GM21360 (cell line): ENCODE measurements at regions not wholly inside any gene's neighbourhood (a gene's known extent, or its start where the extent isn't known, plus 50 kb on each side); places are given as distances from the start of the nearest gene placed in this dataset.
A peak's percentile ranks its signal among the peaks of the same experiment; 100 is the strongest.
"Not testable (repeated sequence)": the region's sequence is repeated elsewhere in the genome, so short reads cannot be mapped to it uniquely, and the experiment has no call there.

Experiments used
- ATAC-seq: cut with Tn5 transposase; IDR thresholded peaks from one replicate; pipeline ENCODE4 v1.9.1; 2021; ENCODE audit warnings: mild to moderate bottlenecking, moderate library complexity; ENCODE audit not compliant: unreplicated experiment

DNA sequence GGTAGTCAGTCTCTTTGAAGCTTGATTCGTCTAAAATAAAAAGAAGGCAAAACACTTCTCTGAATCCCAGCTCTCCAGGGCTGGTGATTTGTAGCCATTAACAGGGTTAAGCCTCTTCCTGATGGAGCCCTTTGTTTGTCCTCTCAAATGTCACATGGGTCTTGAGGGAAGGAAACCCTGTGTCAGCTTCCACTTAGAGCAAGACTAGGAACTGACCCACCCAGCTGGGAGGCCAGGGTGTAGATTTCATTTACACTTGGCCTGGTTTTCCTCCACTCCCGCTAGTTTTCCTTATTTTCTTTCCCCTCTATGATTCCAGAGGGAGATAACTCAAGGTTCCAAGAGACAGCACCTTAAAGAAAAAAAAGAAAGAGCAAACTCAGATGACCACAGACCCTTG lies 230.5 kb upstream of the EGLN3 start:
- no peak for ATAC-seq

- ATAC-seq = no peak
These were observed 230.0 kb upstream of the EGLN3 start for GRCh38 chr14:34180869-34181268.

- no peak for ATAC-seq
These were observed 229.6 kb upstream of the EGLN3 start for GRCh38 chr14:34180434-34180833.

- no peak for ATAC-seq
These were observed 228.9 kb upstream of the EGLN3 start for GRCh38 chr14:34179727-34180126.

GRCh38 chr14:34177466-34177865 lies 226.6 kb upstream of the EGLN3 start:
- no peak for ATAC-seq

DNA sequence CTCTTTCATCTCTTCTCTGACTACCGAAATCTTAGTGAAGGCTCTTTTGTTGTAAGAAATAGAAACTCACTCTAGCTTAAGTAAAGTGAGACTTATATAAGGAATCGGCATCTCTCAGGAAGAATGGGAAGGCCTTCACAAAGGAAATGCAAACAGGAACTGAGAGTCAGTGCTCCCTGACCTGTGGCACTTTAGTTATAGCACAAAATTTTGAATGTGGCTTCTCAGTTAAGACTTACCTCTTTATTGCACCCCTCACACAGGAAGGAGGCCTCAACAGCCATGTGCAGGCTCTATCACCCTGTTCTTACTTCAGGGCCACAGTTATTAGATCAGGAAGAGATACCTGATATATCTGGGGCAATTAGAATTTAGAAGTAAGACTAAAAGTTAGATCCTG lies 224.7 kb upstream of the EGLN3 start:
- ATAC-seq = peak; percentile 71

GRCh38 chr14:34174973-34175372 lies 224.1 kb upstream of the EGLN3 start:
- no peak for ATAC-seq

- ATAC-seq = no peak
These were observed 223.0 kb upstream of the EGLN3 start for GRCh38 chr14:34173916-34174315.

GRCh38 chr14:34172550-34173368 lies 221.9 kb upstream of the EGLN3 start:
- no peak for ATAC-seq

DNA sequence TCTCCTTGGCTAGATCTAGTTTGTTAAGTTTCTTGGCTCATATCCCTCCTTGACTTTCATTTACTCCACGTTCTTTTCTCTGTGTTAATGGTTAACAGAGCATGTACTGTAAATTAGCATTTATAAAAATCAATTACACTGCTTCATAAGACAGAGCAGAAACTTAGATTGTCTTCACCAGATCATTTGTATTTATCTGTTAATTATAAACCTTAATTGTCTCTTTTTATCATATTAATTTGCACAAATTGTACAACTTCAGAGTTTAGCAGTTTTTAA lies 221.2 kb upstream of the EGLN3 start:
- ATAC-seq = no peak

DNA sequence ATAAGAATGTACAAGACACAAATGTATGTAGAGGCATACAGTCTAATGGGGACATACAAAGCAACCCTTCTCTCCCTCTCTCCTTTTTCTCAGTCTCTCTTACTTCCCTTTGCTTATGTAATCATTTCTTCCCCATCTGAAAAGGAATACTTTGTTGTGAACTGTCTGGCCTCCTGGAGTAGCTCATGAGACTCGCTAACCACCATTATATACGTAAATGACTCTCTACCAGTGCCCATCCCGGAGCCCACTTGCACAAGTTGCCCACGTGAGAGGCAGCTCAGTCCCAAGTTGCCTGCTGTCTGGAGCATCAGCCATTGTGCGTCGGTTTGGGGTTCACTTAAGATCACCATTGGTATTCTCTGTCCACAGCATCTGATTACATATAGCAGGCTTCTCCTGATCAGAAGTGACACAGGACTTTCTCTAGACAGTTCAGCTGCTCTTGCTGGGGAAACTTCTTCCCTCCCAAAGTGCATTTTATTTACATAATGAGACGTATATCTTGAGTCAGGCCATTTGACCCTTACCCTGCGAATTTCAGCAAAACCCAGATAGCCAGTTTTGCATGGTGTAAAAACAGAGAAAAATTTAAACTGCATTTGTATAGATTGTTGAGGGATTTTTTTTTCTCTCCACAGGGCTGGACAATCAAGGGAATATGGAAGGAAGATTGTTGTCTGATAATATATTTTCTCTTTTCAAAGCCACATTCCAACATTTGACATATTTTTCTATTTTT lies 220.7 kb upstream of the EGLN3 start:
- no peak for ATAC-seq

DNA sequence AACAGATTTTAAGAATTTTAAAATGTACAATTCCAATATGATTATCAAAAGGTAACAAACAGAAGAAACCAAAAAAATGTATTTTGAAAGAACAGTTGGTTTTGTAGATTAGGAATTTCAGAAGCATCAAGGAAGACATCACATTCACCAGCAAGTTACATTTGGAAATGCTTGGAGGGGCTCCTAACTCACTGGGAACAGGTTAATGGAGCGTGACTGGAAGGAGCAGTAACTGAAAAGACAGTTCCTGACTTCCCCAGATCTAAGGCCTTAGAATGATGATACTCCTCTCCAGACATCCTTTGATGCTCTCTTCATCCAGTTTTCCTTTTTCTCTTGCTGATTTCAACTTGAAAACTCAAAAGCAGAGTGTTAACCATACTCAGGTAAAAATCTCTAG lies 220.0 kb upstream of the EGLN3 start:
- no peak for ATAC-seq

DNA sequence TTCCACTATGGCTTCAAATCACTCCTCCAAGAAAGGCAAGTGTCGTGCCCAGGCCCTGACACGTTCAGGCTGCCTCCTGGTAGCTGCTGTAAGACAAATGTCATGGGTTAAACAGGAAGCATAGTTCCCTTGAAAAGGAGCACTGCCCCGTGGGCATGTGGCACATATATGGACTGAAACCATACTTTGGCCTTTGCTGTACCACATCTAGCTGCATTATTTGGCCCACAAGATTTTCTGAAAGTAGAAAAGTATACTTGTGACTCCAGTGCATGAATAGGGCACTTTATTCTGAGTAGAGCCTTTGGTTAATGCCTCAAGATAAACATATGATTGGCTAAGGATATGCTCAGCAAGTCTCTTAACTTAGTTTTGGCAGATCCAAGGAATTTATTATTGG lies 218.7 kb upstream of the EGLN3 start:
- ATAC-seq = no peak

DNA sequence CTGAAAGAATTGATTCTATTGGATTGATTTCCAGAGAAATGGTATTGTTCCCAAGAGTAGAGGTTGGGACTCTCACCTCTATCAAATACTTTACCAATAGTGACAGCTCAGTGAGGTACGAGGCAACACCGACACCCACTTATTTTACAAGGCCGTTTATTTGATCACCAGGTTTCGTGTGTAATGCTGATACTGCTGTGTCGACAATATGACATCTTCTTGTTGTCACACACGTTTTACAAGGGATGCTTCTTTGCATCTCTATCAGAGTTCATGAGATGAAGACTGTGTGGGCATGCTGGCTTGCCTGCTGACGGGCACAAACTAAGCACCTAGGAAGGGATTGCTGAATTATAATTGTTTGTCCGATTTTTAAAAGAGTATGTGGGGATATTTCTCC lies 217.8 kb upstream of the EGLN3 start:
- ATAC-seq = no peak

GRCh38 chr14:34165847-34166350 lies 215.0 kb upstream of the EGLN3 start:
- ATAC-seq = no peak

DNA sequence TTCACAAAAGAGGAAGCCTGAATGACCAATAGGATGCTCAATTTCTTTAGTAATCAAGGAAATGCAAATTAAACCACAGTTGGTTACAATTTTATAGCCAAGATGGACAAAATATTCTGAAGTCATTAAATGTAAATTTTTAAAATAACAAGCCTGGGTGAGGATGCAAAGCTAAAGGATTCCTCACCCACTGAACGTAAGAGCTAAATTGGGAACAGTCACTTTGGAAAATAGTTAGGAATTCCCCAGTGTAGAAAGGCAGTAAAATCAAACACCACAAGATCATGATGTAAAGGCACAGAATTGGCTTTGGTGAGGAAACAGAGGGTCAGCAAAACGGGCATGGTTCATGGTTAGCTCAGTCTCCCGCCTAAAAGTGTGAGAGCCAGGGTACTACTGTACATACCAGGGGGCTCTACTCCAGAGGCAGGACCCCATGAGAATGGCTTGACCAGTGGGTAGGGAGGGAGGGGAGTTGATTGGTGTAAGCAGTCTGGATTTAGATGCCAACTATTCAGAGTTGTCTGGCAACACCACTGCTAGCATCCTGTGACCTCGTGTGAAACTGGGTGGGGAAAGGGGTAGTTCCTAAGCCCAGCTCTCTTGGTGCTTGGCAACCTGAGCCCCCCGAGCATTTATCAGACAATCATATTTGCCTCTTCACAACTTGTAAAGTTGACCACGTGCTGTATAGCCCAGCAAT lies 213.4 kb upstream of the EGLN3 start:
- no peak for ATAC-seq

- ATAC-seq = no peak
These were observed 210.6 kb upstream of the EGLN3 start for GRCh38 chr14:34161351-34162082.

GRCh38 chr14:34160619-34161018 lies 209.7 kb upstream of the EGLN3 start:
- no peak for ATAC-seq

DNA sequence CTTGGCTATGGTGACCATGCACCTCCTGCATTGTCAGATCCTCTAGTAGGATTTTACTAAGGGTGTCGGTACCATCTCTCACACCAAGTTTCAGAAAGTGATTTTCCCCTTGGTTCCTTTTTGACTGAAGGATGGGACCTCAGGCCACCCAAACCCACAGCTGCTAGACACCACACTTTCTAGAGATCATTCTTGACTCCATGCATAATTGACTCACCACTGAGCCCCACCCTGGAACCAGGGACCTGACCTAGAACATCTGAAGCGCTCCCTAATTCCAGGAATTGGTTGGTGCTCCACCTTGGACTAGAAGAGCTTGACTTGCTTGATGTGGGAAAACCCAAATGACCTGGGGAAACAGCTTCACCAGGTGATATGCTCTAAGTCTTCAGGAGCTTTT lies 206.8 kb upstream of the EGLN3 start:
- no peak for ATAC-seq

DNA sequence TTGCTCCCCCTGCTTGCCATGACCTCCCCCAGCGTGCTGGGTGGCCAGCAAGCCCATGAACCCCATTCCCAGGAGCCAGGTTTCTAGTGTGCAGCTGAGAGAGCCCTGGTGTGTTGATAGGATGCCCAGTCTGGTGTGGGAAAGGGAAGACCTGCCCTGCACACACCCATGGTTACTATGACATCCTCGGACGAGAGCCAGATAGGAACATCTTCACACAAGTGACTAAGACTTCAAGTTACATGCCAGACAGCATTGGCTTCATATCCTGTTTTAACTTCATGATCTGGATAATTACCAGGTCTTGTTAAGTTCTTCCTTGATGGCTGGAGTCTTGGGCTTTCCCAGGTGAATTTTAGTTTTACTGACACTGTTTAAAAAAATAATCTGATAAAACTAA lies 196.6 kb upstream of the EGLN3 start:
- no peak for ATAC-seq

DNA sequence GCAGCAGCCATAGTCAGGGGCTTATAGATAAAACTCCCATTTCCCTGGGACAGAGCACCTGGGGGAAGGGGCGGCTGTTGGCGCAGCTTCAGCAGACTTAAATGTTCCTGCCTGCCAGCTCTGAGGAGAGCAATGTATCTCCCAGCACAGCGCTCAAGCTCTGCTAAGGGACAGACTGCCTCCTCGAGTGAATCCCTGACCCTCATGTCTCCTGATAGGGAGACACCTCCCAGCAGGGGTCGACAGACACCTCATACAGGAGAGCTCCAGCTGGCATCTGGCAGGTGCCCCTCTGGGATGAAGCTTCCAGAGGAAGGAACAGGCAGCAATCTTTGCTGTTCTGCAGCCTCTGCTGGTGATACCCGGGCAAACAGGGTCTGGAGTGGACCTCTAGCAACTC lies 189.3 kb upstream of the EGLN3 start:
- not testable (repeated sequence) for ATAC-seq
